NCI-H2171 (cell line): ENCODE measurements at regions not wholly inside any gene's neighbourhood (a gene's known extent, or its start where the extent isn't known, plus 50 kb on each side); places are given as distances from the start of the nearest gene placed in this dataset.

ENCODE experiments used
- DNase-seq: peaks from one replicate; lab custom pipeline; 2025; lab: John Stamatoyannopoulos, UW

- DNase-seq = no peak
Measured at GRCh38 chr7:46879783-46880182, 702.1 kb downstream of the TNS3 start.

- DNase-seq = no peak
Measured at GRCh38 chr7:46871516-46871915, 710.4 kb downstream of the TNS3 start.

GRCh38 chr7:46864716-46865115, 717.2 kb downstream of the TNS3 start:
- no peak for DNase-seq

GRCh38 chr7:46859963-46860475, 721.9 kb downstream of the TNS3 start:
- DNase-seq = no peak

- DNase-seq = no peak
Measured at GRCh38 chr7:46855851-46856250, 726.1 kb downstream of the TNS3 start.

- DNase-seq = no peak
Measured at GRCh38 chr7:46854958-46855473, 726.9 kb downstream of the TNS3 start.

- no peak for DNase-seq
Measured at GRCh38 chr7:46853451-46853850, 728.5 kb downstream of the TNS3 start.

- DNase-seq = no peak
Measured at GRCh38 chr7:46852795-46853194, 729.1 kb downstream of the TNS3 start.

GRCh38 chr7:46850563-46851330, 731.2 kb downstream of the TNS3 start:
- no peak for DNase-seq

GRCh38 chr7:46848944-46849343, 733.0 kb downstream of the TNS3 start:
- DNase-seq = no peak

GRCh38 chr7:46848311-46848710, 733.6 kb downstream of the TNS3 start:
- no peak for DNase-seq

- no peak for DNase-seq
Measured at GRCh38 chr7:46847126-46847525, 734.8 kb downstream of the TNS3 start.

- no peak for DNase-seq
Measured at GRCh38 chr7:46844486-46844885, 737.4 kb downstream of the TNS3 start.

- DNase-seq = no peak
Measured at GRCh38 chr7:46841248-46841647, 740.7 kb downstream of the TNS3 start.

GRCh38 chr7:46839651-46840050, 742.3 kb downstream of the TNS3 start:
- no peak for DNase-seq

GRCh38 chr7:46838463-46838862, 743.4 kb downstream of the TNS3 start:
- DNase-seq = no peak

- DNase-seq = no peak
Measured at GRCh38 chr7:46835556-46835955, 746.4 kb downstream of the TNS3 start.

GRCh38 chr7:46834921-46835320, 747.0 kb downstream of the TNS3 start:
- no peak for DNase-seq

GRCh38 chr7:46833197-46833596, 748.7 kb downstream of the TNS3 start:
- DNase-seq = no peak

GRCh38 chr7:46832136-46832535, 749.8 kb downstream of the TNS3 start:
- DNase-seq = no peak

GRCh38 chr7:46819819-46820218, 762.1 kb downstream of the TNS3 start:
- no peak for DNase-seq

- DNase-seq = no peak
Measured at GRCh38 chr7:46814516-46815250, 767.2 kb downstream of the TNS3 start.

- no peak for DNase-seq
Measured at GRCh38 chr7:46812101-46812675, 769.7 kb downstream of the TNS3 start.
